IPS DF 4.7 (cell line): ENCODE measurements at regions not wholly inside any gene's neighbourhood (a gene's known extent, or its start where the extent isn't known, plus 50 kb on each side); places are given as distances from the start of the nearest gene placed in this dataset.
"Not testable (repeated sequence)": the region's sequence is repeated elsewhere in the genome, so short reads cannot be mapped to it uniquely, and the experiment has no call there.

ENCODE experiments used
- DNase-seq: peaks from one replicate; pipeline ENCODE4 v3.0.0-alpha.2; 2013; ENCODE audit warnings: low spot score; ENCODE audit errors: extremely low read depth

DNA sequence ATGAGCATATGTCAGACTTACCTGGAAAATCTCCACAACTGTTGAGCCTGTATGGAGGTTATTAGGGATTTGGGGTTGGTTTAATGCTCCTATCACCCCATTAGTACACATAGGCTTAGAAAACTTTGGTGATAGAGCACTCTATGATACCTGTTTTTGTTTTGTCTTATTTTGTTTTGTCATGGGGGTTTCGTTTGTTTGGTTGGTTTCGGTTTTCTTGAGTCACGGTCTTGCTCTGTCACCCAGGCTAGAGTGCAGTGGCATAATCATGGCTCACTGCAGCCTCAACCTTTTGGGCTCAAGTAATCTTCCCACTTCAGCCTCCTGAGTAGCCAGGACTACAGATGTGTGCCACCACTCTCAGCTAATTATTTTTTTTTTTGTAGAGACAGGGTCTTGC is 70.0 kb downstream of the MZT1 start:
- no peak for DNase-seq

DNA sequence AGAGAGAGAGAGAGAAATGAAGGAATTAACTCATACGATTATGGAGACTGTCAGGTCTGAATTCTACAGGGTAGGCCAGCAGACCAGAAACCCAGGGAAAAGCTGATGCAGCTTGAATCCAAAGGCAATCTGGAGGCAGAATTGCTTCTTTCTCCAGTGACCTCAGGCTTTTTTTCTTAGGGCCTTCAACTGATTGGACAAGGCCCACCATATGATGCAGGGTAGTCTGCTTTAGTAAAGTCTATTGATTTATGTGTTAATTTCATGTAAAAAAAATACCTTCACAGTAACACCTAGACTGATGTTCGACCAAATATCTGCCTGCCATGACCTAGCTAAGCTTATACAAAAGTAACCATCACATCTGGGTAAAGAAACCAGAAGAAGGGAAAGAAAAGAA is 71.1 kb downstream of the MZT1 start:
- DNase-seq, result no peak

DNA sequence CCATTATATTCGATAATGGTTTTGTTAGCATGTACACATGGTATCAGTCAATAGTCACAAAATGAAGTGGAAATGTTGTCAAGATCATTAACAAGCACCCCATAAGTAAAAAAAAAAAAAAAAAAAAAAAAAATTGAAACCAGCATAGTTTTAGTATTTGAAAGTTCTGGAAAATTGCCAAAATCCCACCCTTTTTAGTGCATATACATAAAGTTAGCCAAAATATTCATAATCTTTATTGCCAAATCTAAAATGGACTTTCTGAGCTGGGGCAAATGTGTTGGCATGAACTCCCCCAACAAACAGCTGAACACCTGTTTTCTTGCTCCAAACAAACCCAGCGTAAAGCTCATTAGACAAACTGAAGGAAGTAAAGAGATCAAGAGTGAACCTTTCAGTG is 73.9 kb downstream of the MZT1 start:
- no peak for DNase-seq

DNA sequence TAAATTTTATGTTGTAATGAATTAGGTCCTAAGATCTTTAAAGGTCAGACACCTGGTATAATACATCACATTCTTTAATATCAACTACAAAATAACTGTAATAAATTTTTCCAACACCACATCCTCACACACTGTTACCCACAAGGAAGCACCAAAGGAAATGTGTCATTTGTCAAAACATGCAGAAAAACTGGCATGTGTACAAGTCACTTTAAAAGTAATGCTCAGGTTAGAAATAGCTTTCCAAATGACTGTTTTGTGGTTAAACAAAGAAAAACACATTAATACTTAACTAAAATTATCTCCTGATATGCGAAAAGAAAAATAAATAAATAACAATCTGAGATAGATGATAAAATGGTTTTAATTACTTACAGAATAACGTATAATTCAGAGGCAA is 74.7 kb downstream of the MZT1 start:
- DNase-seq, result no peak

DNA sequence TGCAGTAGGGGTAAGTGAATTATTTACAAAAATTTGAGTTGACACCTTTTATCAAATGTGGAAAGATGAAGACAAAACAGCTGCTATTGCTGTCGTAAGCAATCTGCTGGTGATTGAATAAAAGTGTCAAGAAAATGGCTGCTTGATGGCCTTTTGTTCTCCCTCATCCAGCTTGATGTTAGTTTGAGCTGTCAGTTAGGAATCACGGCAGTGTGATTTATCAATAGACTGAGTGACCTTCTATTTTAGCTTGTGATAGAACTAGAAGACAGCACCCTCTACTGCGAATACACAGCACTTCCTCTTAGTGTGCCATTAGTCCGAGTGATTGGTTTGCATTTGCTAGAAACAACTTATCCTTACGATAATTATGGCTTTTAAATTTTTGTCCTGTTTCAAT is 76.3 kb downstream of the MZT1 start:
- DNase-seq, result no peak

DNA sequence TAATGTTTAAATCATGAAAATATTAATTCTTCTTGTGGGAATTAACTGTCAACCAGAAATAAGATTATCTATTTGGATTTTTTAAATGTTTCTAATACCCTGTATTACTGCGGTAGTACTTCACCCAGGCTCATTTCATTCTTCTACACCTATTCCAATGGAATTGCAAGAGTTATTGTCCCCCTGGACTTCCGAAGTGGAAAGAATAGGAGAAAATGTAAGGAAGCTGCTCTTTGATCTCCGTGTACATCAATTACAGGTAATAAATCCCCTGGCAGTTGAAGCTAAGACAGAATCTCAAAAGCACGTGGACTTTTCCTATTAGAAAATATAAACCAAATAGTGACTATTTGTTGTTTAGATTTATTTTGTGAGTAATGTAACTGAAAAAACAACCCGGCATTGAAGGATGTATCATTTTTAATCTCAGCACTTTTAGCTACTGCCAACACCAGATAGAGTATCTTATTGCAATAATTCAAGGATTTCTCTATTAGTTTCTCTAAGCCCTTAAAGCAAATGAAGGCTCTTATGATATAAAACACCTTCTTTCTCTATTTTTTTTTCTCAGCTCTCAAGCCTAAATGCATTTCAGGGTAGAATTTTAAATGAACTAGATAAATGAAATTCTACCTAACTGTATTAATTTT is 77.3 kb downstream of the MZT1 start:
- no peak for DNase-seq

DNA sequence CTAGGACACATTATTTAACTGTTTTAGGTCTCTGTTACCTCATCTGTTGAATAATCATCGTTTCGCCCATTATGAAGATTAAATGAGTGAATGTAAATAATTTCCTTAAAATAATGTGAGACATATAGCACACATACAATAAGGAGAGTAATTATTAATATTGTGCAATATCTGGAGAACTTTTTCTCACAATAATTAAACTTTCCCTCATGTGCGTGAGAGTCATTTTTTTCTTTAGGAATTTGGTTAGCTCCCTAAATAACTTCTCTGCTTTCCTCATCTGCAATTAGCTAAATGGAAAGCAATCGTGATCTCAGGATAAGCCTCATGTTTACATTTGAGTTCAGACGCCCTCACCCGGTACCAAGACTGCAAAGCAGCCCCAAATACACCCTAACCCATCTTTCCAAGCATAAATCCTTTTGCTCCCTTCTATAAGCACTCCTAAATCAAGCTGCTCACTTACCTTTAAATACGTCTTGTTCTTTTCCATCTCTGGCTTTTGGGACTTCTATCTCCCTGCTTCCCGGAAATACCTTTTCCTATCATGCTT is 78.8 kb downstream of the MZT1 start:
- no peak for DNase-seq

DNA sequence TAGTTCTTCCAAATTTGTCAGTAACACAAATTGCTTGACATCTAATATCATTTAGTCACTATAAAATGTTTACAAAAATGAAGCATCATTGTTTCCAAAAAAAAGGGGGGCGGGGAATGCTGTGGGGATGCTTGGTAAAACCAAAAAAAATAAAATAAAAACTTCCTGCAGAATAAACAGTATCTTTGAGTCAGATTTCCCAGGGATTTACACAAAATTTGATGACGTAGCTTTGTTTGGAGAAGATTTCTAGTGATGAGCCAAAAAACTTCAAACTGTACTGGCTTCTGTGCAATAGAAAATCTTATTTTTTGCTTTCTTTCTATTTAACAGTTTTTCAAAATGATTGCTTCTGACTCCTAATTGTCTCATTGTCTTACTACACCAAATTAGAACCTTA is 80.0 kb downstream of the MZT1 start:
- no peak for DNase-seq

DNA sequence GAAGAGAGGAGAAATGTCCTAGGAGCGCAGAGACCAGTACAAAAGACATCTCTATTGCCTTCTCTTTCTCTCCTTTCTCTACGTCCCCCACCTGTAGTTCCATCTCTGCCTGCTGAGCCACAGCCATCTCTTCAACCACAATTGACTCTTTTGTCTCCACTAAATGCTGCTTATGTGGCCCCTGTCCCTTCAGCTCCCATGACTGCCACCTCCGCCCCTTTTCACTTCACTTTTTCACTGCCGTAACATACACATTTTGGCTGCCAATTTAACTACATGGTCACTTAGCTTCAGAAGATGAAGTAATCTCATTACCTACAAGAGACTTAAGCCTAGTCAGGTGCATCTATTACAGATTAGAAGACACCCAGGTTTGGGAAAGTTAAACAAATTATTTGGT is 81.9 kb downstream of the MZT1 start:
- no peak for DNase-seq

DNA sequence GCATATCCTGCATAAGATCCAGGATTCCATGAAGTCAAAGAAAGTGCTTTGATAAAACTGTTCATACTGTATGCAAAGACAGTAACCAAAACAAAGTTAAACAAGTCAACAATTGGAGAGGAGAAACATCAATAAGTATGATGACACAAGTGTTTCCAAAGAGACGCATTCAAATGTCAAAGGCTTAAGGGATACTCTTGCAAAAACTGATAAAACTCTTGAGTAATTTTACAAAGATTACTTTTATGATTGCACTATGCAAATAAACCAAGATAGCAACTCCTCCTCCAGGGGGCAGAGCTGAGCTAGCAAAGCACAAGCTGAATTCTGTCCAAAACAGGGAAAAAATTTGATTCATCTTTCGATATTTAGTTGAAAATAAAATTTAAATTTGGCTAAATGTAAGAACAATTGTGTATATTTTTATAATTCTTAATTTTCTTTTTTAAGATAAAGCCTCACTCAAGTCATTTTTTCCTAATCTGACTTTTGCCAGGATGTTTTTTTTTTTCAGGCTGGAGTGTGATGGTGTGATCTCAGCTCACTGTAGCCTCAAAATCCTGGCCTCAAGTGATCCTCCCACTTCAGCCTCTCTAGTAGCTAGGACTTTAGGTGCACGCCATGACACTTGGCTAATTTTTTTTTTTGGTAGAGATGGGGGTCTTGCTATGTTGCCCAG is 84.0 kb downstream of the MZT1 start:
- no peak for DNase-seq

DNA sequence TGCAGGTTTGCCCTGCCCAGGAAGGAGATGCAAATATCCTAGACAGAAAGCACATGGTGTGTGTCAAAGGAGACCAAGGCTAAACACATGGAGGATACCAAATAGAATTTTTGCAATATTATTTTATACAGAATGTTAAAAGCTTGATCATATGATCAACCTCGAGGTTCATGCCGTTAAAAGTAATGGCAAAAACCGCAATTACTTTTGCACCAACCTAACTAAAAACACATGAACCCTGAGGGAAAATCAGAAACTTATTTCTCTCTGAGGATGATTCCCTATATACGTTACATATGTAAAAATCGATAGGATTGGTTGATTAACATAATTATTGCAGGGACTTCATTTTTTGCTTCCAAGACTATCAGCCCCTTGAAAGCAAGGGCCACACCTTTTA is 88.1 kb downstream of the MZT1 start:
- no peak for DNase-seq

DNA sequence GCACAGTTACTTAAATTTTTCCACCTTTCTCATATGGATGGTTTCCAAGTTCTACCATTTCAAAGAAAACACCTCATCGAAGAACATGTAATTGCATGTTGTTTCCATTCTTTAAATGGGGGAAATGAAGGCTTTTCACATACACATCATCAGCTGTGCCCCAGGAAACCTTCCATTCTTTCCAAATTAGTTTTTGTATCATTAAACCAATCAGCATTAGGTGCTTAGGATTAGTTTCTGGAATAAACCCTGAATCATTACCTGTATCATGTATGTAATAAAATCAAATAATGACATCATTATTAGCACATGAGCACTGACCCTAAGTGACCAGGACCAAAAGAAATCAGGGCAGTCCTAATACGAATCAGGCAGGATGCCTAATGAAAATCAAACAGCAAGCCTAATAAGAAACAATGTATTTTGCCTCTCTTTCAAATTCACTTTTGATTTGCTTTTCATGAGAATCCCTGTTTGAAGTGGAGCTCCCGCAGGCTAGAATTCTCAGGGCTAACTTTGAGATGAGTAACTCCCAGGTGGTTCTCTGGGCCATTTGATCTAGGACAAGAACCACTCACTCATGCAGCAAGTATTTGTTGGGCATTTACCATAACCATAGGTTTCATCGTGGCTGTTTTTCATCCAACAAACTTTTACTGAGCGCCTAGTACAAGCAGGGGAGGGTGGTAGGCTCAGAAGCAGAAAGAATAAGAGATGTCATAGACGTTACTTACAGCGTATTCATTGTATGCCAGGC is 89.2 kb downstream of the MZT1 start:
- DNase-seq, result no peak

DNA sequence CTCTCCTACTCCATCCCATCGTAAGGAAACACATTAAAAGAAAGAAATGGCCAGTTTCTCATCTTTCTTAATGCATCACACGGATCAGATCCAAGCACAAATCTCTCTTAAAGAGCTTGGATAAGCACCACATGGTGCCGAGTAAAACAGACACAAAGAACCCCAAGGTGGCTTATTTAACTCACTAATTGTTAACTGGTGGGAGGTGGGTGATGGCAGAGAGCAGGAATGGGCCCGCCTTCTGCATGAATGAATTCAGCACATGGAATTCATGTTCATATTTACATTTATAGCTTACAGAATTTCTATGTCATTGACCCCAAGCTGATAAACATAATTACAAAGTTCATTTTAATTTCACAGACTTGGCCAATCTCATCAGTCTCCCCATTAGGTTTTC is 89.9 kb downstream of the MZT1 start:
- DNase-seq, result no peak

DNA sequence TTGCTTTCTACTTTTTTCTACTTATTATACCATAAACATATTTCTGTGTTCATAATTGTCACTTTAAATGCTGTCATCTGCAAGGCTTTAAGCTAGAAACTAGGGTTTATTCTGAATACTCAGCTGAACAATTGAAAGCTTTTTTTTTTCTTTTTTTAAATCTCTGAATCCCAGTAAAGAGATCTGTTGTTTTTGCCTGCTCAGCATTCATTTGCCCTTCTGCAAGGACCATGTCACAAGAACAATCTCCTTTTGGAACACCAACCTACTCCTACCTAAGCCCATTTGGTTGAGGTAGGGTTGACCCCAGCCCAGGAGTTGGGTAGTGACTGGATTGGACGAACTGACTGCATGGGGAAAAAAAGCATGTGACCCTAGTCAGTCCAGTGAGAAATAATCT is 92.6 kb downstream of the MZT1 start:
- DNase-seq, result no peak

DNA sequence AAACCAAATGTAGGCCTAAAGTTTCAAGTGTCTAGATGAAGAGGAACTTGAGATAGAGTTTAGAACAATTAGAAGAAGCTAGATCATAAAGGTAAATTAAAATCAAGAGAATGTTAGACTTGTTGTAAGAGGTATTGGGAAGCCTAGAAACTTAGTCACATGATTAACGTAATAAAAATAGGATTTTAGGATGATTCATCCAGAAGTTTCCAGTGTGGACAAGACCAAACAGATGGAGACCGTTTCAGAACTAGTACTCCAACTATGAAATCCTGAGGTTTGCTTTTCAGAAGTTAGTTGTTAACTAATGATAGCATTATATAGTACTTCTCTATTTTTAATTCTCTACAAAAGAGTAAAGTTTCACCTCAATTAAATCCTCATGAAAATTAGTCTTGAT is 104.9 kb downstream of the MZT1 start:
- no peak for DNase-seq

DNA sequence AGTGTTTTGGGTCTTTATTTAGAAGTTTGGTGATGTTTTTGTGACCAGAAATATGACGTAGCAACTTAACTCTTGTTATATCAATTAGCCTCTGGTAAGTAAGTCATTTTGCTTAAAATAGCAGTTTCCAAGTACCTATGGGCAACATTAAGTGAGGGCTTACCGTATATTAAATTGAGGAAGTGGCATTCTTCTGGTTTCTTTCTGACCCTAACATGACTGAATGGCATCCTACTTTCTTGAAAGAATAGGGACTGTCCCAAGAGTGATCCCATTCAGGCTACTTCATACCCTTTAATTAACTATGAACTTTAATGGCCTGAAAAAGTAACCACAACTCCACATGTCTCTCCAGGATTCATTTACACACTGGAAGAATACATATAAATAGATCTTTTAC is 106.6 kb downstream of the MZT1 start:
- no peak for DNase-seq

DNA sequence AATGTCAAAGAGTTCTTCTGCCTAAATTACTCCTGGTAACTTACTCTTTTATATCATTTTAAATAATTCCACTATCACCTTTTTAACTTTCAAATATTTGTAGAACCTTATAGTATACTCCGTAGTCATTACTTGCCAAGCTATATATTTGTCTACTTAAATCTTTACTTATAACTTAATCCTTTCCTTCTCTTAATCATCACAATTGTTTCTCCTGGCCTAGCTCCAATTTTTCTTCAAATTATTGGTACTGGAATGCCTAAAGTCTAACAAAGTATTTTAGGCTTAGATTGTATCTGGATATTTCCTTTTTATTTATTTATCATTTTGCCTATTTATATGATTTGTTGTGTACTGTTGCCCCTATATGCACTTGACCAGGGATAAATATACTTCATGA is 109.5 kb downstream of the MZT1 start:
- DNase-seq, result no peak

DNA sequence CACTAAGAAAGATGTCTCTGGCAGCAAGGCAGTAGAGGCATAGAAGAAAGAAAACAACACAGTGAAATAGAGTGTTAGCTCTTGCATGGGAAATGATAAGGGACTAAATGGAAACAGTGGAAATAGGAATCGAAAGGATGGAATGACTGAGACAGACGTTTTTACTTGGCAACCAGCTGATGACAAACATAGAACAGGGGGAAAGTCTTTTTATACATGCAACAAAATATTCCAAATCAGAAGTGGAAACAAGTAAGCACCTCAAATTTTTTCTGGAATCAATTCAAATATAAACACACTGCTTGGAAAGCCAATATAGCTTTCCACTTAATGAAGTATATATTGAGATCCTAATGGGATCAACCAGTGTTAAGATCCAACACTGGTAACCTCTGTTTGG is 110.2 kb downstream of the MZT1 start:
- DNase-seq, result no peak

DNA sequence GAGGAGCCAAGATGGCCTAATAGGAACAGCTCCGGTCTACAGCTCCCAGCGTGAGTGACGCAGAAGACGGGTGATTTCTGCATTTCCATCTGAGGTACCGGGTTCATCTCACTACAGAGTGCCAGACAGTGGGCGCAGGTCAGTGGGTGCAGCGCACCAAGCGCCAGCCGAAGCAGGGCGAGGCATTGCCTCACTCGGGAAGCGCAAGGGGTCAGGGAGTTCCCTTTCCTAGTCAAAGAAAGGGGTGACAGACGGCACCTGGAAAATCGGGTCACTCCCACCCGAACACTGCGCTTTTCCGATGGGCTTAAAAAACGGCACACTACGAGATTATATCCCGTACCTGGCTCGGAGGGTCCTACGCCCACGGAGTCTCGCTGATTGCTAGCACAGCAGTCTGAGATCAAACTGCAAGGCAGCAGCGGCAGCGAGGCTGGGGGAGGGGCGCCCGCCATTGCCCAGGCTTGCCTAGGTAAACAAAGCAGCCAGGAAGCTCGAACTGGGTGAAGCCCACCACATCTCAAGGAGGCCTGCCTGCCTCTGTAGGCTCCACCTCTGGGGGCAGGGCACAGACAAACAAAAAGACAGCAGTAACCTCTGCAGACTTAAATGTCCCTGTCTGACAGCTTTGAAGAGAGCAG is 117.1 kb downstream of the MZT1 start:
- not testable (repeated sequence) for DNase-seq

DNA sequence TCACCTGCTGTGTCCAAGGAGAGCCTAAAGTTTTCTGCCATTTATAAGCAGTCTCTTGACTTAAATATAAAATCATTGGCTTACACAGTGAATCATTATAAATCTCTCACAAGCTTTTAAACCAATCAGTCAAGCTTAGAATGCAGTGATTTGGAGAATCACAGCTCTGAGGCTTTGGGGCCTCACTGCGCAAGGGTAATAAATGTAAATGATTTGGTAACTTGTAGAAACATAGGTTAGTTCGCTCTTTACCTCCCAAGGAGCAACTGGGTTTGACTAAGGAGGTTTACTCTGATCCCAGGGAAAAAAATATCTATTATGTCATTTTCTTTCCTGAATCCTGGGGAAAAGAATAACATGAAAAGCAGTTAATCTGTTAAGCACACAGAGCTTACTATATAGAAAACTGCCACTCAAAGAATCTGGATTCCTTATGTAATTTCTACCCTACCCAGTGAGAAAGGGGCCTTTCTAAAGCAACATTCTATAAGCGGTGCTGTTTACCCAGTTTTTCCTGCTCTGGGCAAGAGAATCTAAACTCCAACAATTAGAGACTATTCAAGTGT is 128.2 kb downstream of the MZT1 start:
- DNase-seq, result no peak

DNA sequence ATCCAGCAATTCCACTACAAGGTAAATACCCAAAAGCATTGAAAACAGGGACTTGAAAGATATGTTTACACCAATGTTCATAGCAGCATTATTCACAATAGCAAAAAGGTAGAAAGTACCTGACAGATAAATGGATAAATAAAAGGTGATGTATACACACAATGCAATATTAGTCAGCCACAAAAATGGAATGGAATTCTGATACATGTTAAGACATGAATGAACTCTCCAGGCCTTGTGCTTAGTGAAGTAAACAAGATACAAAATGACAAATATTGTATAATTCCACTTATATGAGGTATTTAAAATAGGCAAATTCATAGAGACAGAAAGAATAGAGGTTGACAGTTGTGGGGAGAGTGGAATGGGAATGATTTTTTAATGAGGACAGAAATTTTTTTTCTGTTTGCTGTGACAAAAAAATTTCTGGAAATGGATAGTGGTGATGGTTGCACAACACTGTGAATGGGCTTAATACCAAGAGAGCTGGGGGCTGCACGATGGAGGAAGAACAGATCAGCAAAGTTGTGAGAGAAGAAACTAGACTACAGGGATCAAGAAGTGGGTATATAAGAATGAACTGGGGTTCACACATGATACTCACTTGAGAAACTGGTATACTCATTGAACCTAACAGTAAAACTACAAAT is 137.2 kb downstream of the MZT1 start:
- no peak for DNase-seq
